ENCODE measurements at regions not wholly inside any gene's neighbourhood (a gene's known extent, or its start where the extent isn't known, plus 50 kb on each side); places are given as distances from the start of the nearest gene placed in this dataset.
"Not testable (repeated sequence)": the region's sequence is repeated elsewhere in the genome, so short reads cannot be mapped to it uniquely, and the experiment has no call there.

DNA sequence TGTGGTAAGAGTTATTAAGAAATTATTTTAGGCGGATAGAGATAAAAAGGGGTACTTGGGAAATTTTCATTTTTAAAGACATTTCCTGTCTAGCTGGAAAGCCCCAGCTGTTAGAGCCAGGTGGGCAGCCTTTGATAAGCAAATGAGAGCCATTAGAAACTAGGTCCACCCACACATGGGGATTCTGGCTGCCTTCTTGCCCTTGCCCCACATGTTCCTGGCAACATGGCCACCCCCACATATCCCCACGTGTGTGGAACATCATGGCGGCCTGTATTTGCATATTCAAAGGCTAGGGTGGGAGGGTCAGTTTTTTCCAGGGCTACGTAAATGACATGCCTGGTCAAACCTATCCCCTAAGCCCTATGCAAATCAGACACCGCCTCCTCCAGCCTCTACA, 1382.1 kb downstream of the AACS start:
- no peak for TF ChIP-seq CTCF (IDR thresholded peaks at IDR 0.05; ENCODE audit: insufficient read depth, low read depth, low read length, missing control alignments)
- no peak for DNase-seq (ENCODE audit: low read depth)
- H3K4me3 ChIP-seq (ENCODE audit: low read length): no peak overlapping the region

GRCh38 chr12:126451809-126452208, 1386.6 kb downstream of the AACS start:
- no peak for TF ChIP-seq CTCF (IDR thresholded peaks at IDR 0.05; ENCODE audit: insufficient read depth, low read depth, low read length, missing control alignments)
- no peak for DNase-seq (ENCODE audit: low read depth)
- H3K4me3 ChIP-seq (ENCODE audit: low read length): no peak overlapping the region

DNA sequence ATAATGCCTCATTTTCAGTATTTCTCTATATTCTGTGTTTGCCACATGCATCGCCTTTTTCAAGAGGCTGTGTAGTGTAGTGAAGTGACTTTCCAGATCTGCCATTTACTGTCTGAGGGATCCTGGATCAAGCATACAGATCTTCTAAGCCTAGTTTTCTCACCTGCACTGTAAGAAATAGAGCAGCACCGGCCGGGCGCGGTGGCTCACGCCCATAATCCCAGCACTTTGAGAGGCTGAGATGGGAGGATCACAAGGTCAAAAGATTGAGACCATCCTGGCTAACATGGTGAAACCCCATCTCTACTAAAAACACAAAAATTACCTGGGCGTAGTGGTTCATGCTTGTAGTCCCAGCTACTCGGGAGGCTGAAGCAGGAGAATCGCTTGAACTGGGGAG, 1387.5 kb downstream of the AACS start:
- H3K4me3 ChIP-seq (ENCODE audit: low read length); DNase-seq (ENCODE audit: low read depth): not testable (repeated sequence)

GRCh38 chr12:126454581-126454980, 1389.3 kb downstream of the AACS start:
- no peak for TF ChIP-seq CTCF (IDR thresholded peaks at IDR 0.05; ENCODE audit: insufficient read depth, low read depth, low read length, missing control alignments)

GRCh38 chr12:126457776-126458175, 1392.5 kb downstream of the AACS start:
- TF ChIP-seq CTCF (IDR thresholded peaks at IDR 0.05; ENCODE audit: insufficient read depth, low read depth, low read length, missing control alignments): no peak
- no peak overlapping the region for H3K4me3 ChIP-seq (ENCODE audit: low read length)
- DNase-seq (ENCODE audit: low read depth): no peak

More at GRCh38 chr12:126454581-126454980, 1389.3 kb downstream of the AACS start:
- no peak overlapping the region for H3K4me3 ChIP-seq (ENCODE audit: low read length)
- DNase-seq (ENCODE audit: low read depth): peak; percentile 2

GRCh38 chr12:126464153-126464552, 1398.9 kb downstream of the AACS start:
- DNase-seq (ENCODE audit: low read depth): peak; percentile 3
- no peak overlapping the region for H3K4me3 ChIP-seq (ENCODE audit: low read length)
- no peak for TF ChIP-seq CTCF (IDR thresholded peaks at IDR 0.05; ENCODE audit: insufficient read depth, low read depth, low read length, missing control alignments)

DNA sequence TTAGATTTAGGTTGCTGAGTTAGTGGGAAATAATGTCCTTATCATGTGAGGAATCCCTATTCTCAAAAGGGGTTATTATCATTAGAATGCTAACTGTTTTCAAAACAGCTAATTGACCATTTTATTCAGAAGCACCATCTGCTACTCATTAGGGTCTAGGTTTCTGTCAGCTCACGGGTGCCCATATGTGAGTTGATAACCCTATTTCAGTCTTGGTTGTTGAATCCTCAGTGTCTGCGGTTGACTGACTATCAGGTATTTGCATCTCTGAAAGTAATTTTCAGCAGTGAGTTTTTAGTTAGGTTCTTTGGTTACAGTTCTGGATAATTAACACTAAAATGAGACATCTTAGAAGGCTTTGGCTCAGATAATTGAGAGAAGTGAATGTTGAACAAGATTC, 1404.0 kb downstream of the AACS start:
- no peak for DNase-seq (ENCODE audit: low read depth)
- TF ChIP-seq CTCF (IDR thresholded peaks at IDR 0.05; ENCODE audit: insufficient read depth, low read depth, low read length, missing control alignments): no peak
- H3K4me3 ChIP-seq (ENCODE audit: low read length): no peak overlapping the region

DNA sequence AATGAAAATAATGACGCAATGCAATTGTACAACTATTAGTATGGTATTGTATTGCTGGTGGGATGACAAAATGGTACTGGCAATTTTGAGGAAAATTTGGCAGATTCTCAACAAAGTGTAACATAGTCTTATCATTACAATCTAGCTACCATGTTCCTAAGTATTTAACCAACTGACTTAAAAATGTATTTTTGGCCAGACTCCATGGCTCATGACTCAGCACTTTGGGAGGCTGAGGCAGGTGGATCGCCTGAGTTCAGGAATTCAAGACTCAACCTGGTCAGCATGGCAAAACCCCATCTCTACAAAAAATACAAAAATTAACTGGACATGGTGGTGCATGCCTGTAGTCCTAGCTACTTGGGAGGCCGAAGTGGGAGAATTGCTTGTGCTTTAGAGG, 1409.5 kb downstream of the AACS start:
- TF ChIP-seq CTCF (IDR thresholded peaks at IDR 0.05; ENCODE audit: insufficient read depth, low read depth, low read length, missing control alignments): no peak
- no peak for DNase-seq (ENCODE audit: low read depth)
- no peak overlapping the region for H3K4me3 ChIP-seq (ENCODE audit: low read length)

Measured in epithelial cell of esophagus (primary cell).